GM23338 (cell line): ENCODE measurements at regions not wholly inside any gene's neighbourhood (a gene's known extent, or its start where the extent isn't known, plus 50 kb on each side); places are given as distances from the start of the nearest gene placed in this dataset.

Experiments used
- ATAC-seq: fragments of 200-7000 bp; cut with Tn5 transposase; 3 replicates; pipeline ENCODE4 v1.9.1; 2020
- DNase-seq: peaks from one replicate; pipeline ENCODE4 v3.0.0-alpha.2; 2015; ENCODE audit warnings: low spot score
- H2AFZ ChIP-seq: fragments of 200-600 bp; sonication (generic); 2 replicates; pipeline ENCODE4 v1.8.0; 2016; ENCODE audit warnings: antibody characterized with exemption, mild to moderate bottlenecking, moderate library complexity
- H3F3A ChIP-seq: fragments of 200-600 bp; sonication (generic); replicated peaks from 2 replicates; pipeline ENCODE4 v1.8.0; 2017; ENCODE audit warnings: antibody characterized with exemption, mixed run types, low read depth
- H3K27ac ChIP-seq: fragments of 200-600 bp; sonication (generic); 2 replicates; pipeline ENCODE4 v1.6.1; 2016; ENCODE audit warnings: low read depth
- H3K27me3 ChIP-seq: fragments of 200-600 bp; sonication (generic); 2 replicates; pipeline ENCODE4 v1.8.0; 2016; ENCODE audit warnings: mild to moderate bottlenecking, mixed run types, moderate library complexity; ENCODE audit not compliant: insufficient read depth
- H3K36me3 ChIP-seq: fragments of 200-600 bp; sonication (generic); 2 replicates; pipeline ENCODE4 v1.8.0; 2016; ENCODE audit warnings: mild to moderate bottlenecking; ENCODE audit not compliant: insufficient read depth
- H3K4me1 ChIP-seq: fragments of 200-600 bp; sonication (generic); 2 replicates; pipeline ENCODE4 v1.8.0; 2016; ENCODE audit warnings: mild to moderate bottlenecking, moderate library complexity; ENCODE audit not compliant: insufficient read depth
- H3K4me2 ChIP-seq: fragments of 200-600 bp; sonication (generic); 2 replicates; pipeline ENCODE4 v1.7.1; 2017; ENCODE audit warnings: mixed run types
- H3K4me3 ChIP-seq: fragments of 200-600 bp; sonication (generic); 2 replicates; pipeline ENCODE4 v1.6.1; 2016; ENCODE audit warnings: mixed run types
- H3K79me2 ChIP-seq: fragments of 200-600 bp; sonication (generic); replicated peaks from 2 replicates; pipeline ENCODE4 v1.8.0; 2017; ENCODE audit warnings: mild to moderate bottlenecking; ENCODE audit not compliant: insufficient read depth
- H3K9me2 ChIP-seq: fragments of 200-600 bp; sonication (generic); 2 replicates; pipeline ENCODE4 v1.8.0; 2017; ENCODE audit not compliant: insufficient read depth
- H4K20me1 ChIP-seq: fragments of 200-600 bp; sonication (generic); replicated peaks from 2 replicates; pipeline ENCODE4 v1.8.0; 2017; ENCODE audit warnings: mild to moderate bottlenecking; ENCODE audit not compliant: insufficient read depth
- H3K27ac Mint-ChIP-seq: 2 replicates; pipeline ENCODE4 v1.8.0; 2020; ENCODE audit warnings: inconsistent platforms, mild to moderate bottlenecking, moderate library complexity, mixed read lengths
- H3K27me3 Mint-ChIP-seq: 3 replicates; pipeline ENCODE4 v1.8.0; 2022; ENCODE audit warnings: low read depth, mild to moderate bottlenecking, moderate library complexity, mixed read lengths, inconsistent platforms; ENCODE audit not compliant: insufficient read depth, poor library complexity
- H3K36me3 Mint-ChIP-seq: 3 replicates; pipeline ENCODE4 v1.8.0; 2021; ENCODE audit warnings: low read depth, mild to moderate bottlenecking, inconsistent platforms, moderate library complexity, mixed read lengths
- H3K4me1 Mint-ChIP-seq: 3 replicates; pipeline ENCODE4 v1.8.0; 2020; ENCODE audit warnings: mild to moderate bottlenecking, inconsistent platforms, mixed read lengths
- H3K4me3 Mint-ChIP-seq: 3 replicates; pipeline ENCODE4 v1.8.0; 2021; ENCODE audit warnings: moderate library complexity, mild to moderate bottlenecking, inconsistent platforms, mixed read lengths
- H3K9me3 Mint-ChIP-seq: 3 replicates; pipeline ENCODE4 v1.8.0; 2020; ENCODE audit warnings: moderate library complexity, mild to moderate bottlenecking, inconsistent platforms, mixed read lengths
- CREB1 ChIP-seq: fragments of 250-450 bp; sonication (Bioruptor Pico); IDR thresholded peaks from 2 replicates; pipeline ENCODE4 v1.5.0; 2020; ENCODE audit warnings: low read depth, mild to moderate bottlenecking, moderate library complexity
- EZH2 ChIP-seq: fragments of 200-600 bp; sonication (generic); IDR thresholded peaks from one replicate; pipeline ENCODE4 v1.8.0; 2017; ENCODE audit warnings: antibody characterized with exemption, mild to moderate bottlenecking, low read depth; ENCODE audit not compliant: unreplicated experiment
- EZH2phosphoT487 ChIP-seq: fragments of 200-600 bp; sonication (generic); IDR thresholded peaks from one replicate; pipeline ENCODE4 v1.8.1; 2018; ENCODE audit warnings: antibody characterized with exemption; ENCODE audit not compliant: unreplicated experiment
- JUNB ChIP-seq: IDR thresholded peaks from one replicate; pipeline ENCODE4 v1.6.1; 2016; ENCODE audit warnings: antibody characterized with exemption; ENCODE audit not compliant: unreplicated experiment
- NANOG ChIP-seq: IDR thresholded peaks from 2 replicates; pipeline ENCODE4 v1.6.1; 2016; ENCODE audit warnings: antibody characterized with exemption, borderline replicate concordance
- POLR2AphosphoS5 ChIP-seq: IDR thresholded peaks from 2 replicates; pipeline ENCODE4 v1.6.1; 2016; ENCODE audit warnings: antibody characterized with exemption, low read depth
- REST ChIP-seq: IDR thresholded peaks from one replicate; pipeline ENCODE4 v1.6.1; 2018; ENCODE audit warnings: antibody characterized with exemption; ENCODE audit not compliant: unreplicated experiment
- STAT1 ChIP-seq: IDR thresholded peaks from one replicate; pipeline ENCODE4 v1.6.1; 2016; ENCODE audit warnings: antibody characterized with exemption; ENCODE audit not compliant: unreplicated experiment
- ZNF114 ChIP-seq: fragments of 250-450 bp; sonication (Bioruptor Pico); IDR thresholded peaks from 2 replicates; pipeline ENCODE4 v1.5.0; 2020; ENCODE audit warnings: mild to moderate bottlenecking, moderate library complexity
- ZNF331 ChIP-seq: fragments of 250-450 bp; sonication (Bioruptor Pico); IDR thresholded peaks from 2 replicates; pipeline ENCODE4 v1.5.0; 2020; ENCODE audit warnings: low read depth, mild to moderate bottlenecking, moderate library complexity
- TF ChIP-seq, protein P1 (sequence below): IDR thresholded peaks from 2 replicates; pipeline ENCODE4 v1.6.1; 2016; ENCODE audit warnings: antibody characterized with exemption
- TF ChIP-seq, protein P2 (sequence below), 2 experiments: fragments of 200-600 bp in 1 of 2; sonication (generic) in 1 of 2; conservative IDR thresholded peaks; 2 replicates each; pipeline versions ENCODE4 v1.5.1 to v1.6.1; 2016 to 2017; ENCODE audit warnings: antibody characterized with exemption in 2 of 2, low read depth in 2 of 2, mild to moderate bottlenecking in 2 of 2, moderate library complexity in 1 of 2
- TF ChIP-seq, protein P3 (sequence below): fragments of 250-450 bp; sonication (Bioruptor Pico); IDR thresholded peaks from 2 replicates; pipeline ENCODE4 v1.5.0; 2020; ENCODE audit warnings: mild to moderate bottlenecking, moderate library complexity

GRCh38 chr2:234666911-234667310 is 170.0 kb upstream of the ARL4C start (continued):
- TF ChIP-seq JUNB (no peak), EZH2 (no peak), POLR2AphosphoS5 (no peak), CREB1 (CRISPR knock-in tag) (no peak)

DNA sequence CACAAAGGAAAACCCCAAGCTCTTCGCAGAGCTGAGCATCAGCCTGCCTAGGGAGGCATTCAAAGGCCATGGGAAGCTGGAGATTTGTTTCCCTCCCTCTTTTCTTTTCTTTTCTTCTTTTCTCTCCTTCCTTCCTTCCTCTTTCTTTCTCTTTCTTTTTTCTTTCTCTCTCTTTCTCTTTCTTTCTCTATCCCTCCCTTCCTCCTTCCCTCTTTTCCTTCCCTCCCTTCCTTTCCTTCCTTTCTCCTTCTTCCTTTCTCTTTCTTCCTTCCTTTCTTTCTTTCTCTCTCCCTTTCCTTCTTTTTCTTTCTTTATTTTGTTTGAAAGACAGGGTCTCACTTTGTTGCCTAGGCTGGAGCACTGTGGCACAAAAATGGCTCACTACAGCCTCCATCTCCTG is 168.4 kb upstream of the ARL4C start:
- ATAC-seq: no peak

More for the DNA sequence above, 168.4 kb upstream of the ARL4C start:
- Histone ChIP-seq H3K4me3 (no peak overlapping the region), H3K4me1 (no peaks in the 10 kb centered on the region), H3F3A (no peaks in the 10 kb centered on the region), H3K4me2 (no peak overlapping the region), H3K27ac (no peak overlapping the region), H3K79me2 (no peaks in the 10 kb centered on the region), H3K27me3 (no peaks in the 10 kb centered on the region), H3K9me2 (0 out of 2 replicates have a peak, but pooled peaks cover 9% of the 10 kb centered on the region), H2AFZ (no peak overlapping the region), H4K20me1 (no peaks in the 10 kb centered on the region), H3K36me3 (0 out of 2 replicates have a peak, but pooled peaks cover 3% of the 10 kb centered on the region)
- Mint-ChIP-seq H3K4me1 (no peaks in the 10 kb centered on the region), H3K9me3 (peaks cover 37% of the 10 kb centered on the region), H3K27ac (no peak overlapping the region), H3K4me3 (no peak overlapping the region), H3K27me3 (no peaks in the 10 kb centered on the region), H3K36me3 (peaks cover 29% of the 10 kb centered on the region)
- no peak for DNase-seq
- TF ChIP-seq, protein P1, sequence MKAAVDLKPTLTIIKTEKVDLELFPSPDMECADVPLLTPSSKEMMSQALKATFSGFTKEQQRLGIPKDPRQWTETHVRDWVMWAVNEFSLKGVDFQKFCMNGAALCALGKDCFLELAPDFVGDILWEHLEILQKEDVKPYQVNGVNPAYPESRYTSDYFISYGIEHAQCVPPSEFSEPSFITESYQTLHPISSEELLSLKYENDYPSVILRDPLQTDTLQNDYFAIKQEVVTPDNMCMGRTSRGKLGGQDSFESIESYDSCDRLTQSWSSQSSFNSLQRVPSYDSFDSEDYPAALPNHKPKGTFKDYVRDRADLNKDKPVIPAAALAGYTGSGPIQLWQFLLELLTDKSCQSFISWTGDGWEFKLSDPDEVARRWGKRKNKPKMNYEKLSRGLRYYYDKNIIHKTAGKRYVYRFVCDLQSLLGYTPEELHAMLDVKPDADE: no peak
- TF ChIP-seq ZNF114 (no peak), EZH2phosphoT487 (no peak), ZNF331 (no peak), STAT1 (no peak), NANOG (no peak), EZH2 (no peak), JUNB (no peak), REST (no peak), CREB1 (CRISPR knock-in tag) (no peak)
- TF ChIP-seq, protein P2, sequence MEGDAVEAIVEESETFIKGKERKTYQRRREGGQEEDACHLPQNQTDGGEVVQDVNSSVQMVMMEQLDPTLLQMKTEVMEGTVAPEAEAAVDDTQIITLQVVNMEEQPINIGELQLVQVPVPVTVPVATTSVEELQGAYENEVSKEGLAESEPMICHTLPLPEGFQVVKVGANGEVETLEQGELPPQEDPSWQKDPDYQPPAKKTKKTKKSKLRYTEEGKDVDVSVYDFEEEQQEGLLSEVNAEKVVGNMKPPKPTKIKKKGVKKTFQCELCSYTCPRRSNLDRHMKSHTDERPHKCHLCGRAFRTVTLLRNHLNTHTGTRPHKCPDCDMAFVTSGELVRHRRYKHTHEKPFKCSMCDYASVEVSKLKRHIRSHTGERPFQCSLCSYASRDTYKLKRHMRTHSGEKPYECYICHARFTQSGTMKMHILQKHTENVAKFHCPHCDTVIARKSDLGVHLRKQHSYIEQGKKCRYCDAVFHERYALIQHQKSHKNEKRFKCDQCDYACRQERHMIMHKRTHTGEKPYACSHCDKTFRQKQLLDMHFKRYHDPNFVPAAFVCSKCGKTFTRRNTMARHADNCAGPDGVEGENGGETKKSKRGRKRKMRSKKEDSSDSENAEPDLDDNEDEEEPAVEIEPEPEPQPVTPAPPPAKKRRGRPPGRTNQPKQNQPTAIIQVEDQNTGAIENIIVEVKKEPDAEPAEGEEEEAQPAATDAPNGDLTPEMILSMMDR (conservative IDR thresholded peaks at IDR 0.05; ENCODE audit: low read depth in 2 of 2): no peak
- TF ChIP-seq, protein P3, sequence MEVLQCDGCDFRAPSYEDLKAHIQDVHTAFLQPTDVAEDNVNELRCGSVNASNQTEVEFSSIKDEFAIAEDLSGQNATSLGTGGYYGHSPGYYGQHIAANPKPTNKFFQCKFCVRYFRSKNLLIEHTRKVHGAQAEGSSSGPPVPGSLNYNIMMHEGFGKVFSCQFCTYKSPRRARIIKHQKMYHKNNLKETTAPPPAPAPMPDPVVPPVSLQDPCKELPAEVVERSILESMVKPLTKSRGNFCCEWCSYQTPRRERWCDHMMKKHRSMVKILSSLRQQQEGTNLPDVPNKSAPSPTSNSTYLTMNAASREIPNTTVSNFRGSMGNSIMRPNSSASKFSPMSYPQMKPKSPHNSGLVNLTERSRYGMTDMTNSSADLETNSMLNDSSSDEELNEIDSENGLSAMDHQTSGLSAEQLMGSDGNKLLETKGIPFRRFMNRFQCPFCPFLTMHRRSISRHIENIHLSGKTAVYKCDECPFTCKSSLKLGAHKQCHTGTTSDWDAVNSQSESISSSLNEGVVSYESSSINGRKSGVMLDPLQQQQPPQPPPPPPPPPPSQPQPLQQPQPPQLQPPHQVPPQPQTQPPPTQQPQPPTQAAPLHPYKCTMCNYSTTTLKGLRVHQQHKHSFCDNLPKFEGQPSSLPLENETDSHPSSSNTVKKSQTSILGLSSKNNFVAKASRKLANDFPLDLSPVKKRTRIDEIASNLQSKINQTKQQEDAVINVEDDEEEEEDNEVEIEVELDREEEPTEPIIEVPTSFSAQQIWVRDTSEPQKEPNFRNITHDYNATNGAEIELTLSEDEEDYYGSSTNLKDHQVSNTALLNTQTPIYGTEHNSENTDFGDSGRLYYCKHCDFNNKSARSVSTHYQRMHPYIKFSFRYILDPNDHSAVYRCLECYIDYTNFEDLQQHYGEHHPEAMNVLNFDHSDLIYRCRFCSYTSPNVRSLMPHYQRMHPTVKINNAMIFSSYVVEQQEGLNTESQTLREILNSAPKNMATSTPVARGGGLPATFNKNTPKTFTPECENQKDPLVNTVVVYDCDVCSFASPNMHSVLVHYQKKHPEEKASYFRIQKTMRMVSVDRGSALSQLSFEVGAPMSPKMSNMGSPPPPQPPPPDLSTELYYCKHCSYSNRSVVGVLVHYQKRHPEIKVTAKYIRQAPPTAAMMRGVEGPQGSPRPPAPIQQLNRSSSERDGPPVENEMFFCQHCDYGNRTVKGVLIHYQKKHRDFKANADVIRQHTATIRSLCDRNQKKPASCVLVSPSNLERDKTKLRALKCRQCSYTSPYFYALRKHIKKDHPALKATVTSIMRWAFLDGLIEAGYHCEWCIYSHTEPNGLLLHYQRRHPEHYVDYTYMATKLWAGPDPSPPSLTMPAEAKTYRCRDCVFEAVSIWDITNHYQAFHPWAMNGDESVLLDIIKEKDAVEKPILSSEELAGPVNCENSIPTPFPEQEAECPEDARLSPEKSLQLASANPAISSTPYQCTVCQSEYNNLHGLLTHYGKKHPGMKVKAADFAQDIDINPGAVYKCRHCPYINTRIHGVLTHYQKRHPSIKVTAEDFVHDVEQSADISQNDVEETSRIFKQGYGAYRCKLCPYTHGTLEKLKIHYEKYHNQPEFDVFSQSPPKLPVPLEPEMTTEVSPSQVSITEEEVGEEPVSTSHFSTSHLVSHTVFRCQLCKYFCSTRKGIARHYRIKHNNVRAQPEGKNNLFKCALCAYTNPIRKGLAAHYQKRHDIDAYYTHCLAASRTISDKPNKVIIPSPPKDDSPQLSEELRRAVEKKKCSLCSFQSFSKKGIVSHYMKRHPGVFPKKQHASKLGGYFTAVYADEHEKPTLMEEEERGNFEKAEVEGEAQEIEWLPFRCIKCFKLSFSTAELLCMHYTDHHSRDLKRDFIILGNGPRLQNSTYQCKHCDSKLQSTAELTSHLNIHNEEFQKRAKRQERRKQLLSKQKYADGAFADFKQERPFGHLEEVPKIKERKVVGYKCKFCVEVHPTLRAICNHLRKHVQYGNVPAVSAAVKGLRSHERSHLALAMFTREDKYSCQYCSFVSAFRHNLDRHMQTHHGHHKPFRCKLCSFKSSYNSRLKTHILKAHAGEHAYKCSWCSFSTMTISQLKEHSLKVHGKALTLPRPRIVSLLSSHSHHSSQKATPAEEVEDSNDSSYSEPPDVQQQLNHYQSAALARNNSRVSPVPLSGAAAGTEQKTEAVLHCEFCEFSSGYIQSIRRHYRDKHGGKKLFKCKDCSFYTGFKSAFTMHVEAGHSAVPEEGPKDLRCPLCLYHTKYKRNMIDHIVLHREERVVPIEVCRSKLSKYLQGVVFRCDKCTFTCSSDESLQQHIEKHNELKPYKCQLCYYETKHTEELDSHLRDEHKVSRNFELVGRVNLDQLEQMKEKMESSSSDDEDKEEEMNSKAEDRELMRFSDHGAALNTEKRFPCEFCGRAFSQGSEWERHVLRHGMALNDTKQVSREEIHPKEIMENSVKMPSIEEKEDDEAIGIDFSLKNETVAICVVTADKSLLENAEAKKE (CRISPR knock-in tag): no peak
